Natural killer cell treated with Interleukin-12 subunit alpha and Interleukin-12 subunit beta and Interleukin-15 and Interleukin-18, amount 100 ng/mL, for 72 hours (primary cell): ENCODE measurements at regions not wholly inside any gene's neighbourhood (a gene's known extent, or its start where the extent isn't known, plus 50 kb on each side); places are given as distances from the start of the nearest gene placed in this dataset.

ENCODE experiments used
- ATAC-seq, 2 donors: fragments of 150-1000 bp; cut with Tn5 transposase in 1 of 2; sonication (Bioruptor Pico), chemical (Tn5 transposase) in 1 of 2; 2 replicates each; pipeline ENCODE4 v1.10.0; 2021
- DNase-seq: peaks from one replicate; pipeline ENCODE4 v3.0.0; 2022; ENCODE audit warnings: low spot score
- H3K27ac Mint-ChIP-seq, 2 donors: 1 replicate in 1 of 2; 2 replicates in 1 of 2; pipeline ENCODE4 v1.8.0; 2022; ENCODE audit warnings: mixed read lengths in 2 of 2, mild to moderate bottlenecking in 1 of 2, moderate library complexity in 1 of 2
- H3K27me3 Mint-ChIP-seq, 2 donors: 1 replicate in 1 of 2; 2 replicates in 1 of 2; pipeline ENCODE4 v1.8.0; 2022; ENCODE audit warnings: mixed read lengths in 2 of 2
- H3K36me3 Mint-ChIP-seq: one replicate; pipeline ENCODE4 v1.8.0; 2022; ENCODE audit warnings: mixed read lengths
- H3K4me1 Mint-ChIP-seq, 2 donors: 1 replicate in 1 of 2; 2 replicates in 1 of 2; pipeline ENCODE4 v1.8.0; 2022; ENCODE audit warnings: low read depth in 2 of 2, mixed read lengths in 2 of 2, mild to moderate bottlenecking in 1 of 2
- H3K4me3 Mint-ChIP-seq: one replicate; pipeline ENCODE4 v1.8.0; 2022; ENCODE audit warnings: mixed read lengths
- H3K9me3 Mint-ChIP-seq: 2 replicates; pipeline ENCODE4 v1.8.0; 2022; ENCODE audit warnings: mixed read lengths

- Mint-ChIP-seq H3K27me3 (peaks cover 33 to 34% of the 10 kb centered on the region in 2 donors), H3K4me1 (no peaks in the 10 kb centered on the region), H3K36me3 (no peaks in the 10 kb centered on the region), H3K9me3 (no peaks in the 10 kb centered on the region), H3K4me3 (no peak overlapping the region), H3K27ac (no peak overlapping the region)
- DNase-seq: no peak
- no peak for ATAC-seq
These were observed 133.4 kb downstream of the EVX1 start for GRCh38 chr7:27375958-27376357.

- peaks cover 31 to 34% of the 10 kb centered on the region in 2 donors for H3K27me3 Mint-ChIP-seq
- H3K27ac Mint-ChIP-seq: no peak overlapping the region
- H3K9me3 Mint-ChIP-seq: no peaks in the 10 kb centered on the region
- ATAC-seq (no peak), DNase-seq (no peak)
- H3K4me1 Mint-ChIP-seq: no peaks in the 10 kb centered on the region
- H3K36me3 Mint-ChIP-seq: no peaks in the 10 kb centered on the region
- H3K4me3 Mint-ChIP-seq: no peak overlapping the region
These were observed 135.4 kb downstream of the EVX1 start for GRCh38 chr7:27377988-27378387.

GRCh38 chr7:27382307-27382706 is 139.7 kb downstream of the EVX1 start:
- DNase-seq: no peak
- H3K27me3 Mint-ChIP-seq: peaks cover 28 to 29% of the 10 kb centered on the region in 2 donors
- H3K36me3 Mint-ChIP-seq: no peaks in the 10 kb centered on the region
- no peak overlapping the region for H3K4me3 Mint-ChIP-seq
- no peaks in the 10 kb centered on the region for H3K9me3 Mint-ChIP-seq
- no peak for ATAC-seq
- no peaks in the 10 kb centered on the region for H3K4me1 Mint-ChIP-seq
- H3K27ac Mint-ChIP-seq: no peak overlapping the region

GRCh38 chr7:27386581-27386980 is 144.0 kb downstream of the EVX1 start:
- no peaks in the 10 kb centered on the region for H3K9me3 Mint-ChIP-seq
- no peak overlapping the region for H3K4me3 Mint-ChIP-seq
- DNase-seq: no peak
- H3K4me1 Mint-ChIP-seq: no peaks in the 10 kb centered on the region
- peaks cover 32 to 41% of the 10 kb centered on the region in 2 donors for H3K27me3 Mint-ChIP-seq
- no peak for ATAC-seq
- no peaks in the 10 kb centered on the region for H3K36me3 Mint-ChIP-seq
- H3K27ac Mint-ChIP-seq: no peak overlapping the region

GRCh38 chr7:27387864-27388263 is 145.3 kb downstream of the EVX1 start:
- Mint-ChIP-seq H3K27me3 (peaks cover 36 to 41% of the 10 kb centered on the region in 2 donors), H3K4me3 (no peak overlapping the region), H3K27ac (no peak overlapping the region), H3K9me3 (no peaks in the 10 kb centered on the region), H3K4me1 (no peaks in the 10 kb centered on the region), H3K36me3 (no peaks in the 10 kb centered on the region)
- DNase-seq (no peak), ATAC-seq (no peak)

GRCh38 chr7:27388561-27388960 is 146.0 kb downstream of the EVX1 start:
- H3K27me3 Mint-ChIP-seq: peaks cover 35 to 42% of the 10 kb centered on the region in 2 donors
- DNase-seq: no peak
- H3K9me3 Mint-ChIP-seq: no peaks in the 10 kb centered on the region
- no peak overlapping the region for H3K4me3 Mint-ChIP-seq
- no peak overlapping the region for H3K27ac Mint-ChIP-seq
- H3K36me3 Mint-ChIP-seq: no peaks in the 10 kb centered on the region
- no peaks in the 10 kb centered on the region for H3K4me1 Mint-ChIP-seq
- ATAC-seq: no peak

- H3K36me3 Mint-ChIP-seq: no peaks in the 10 kb centered on the region
- peaks cover 40 to 50% of the 10 kb centered on the region in 2 donors for H3K27me3 Mint-ChIP-seq
- ATAC-seq (no peak), DNase-seq (no peak)
- H3K4me3 Mint-ChIP-seq: no peak overlapping the region
- no peak overlapping the region for H3K27ac Mint-ChIP-seq
- no peaks in the 10 kb centered on the region for H3K4me1 Mint-ChIP-seq
- no peaks in the 10 kb centered on the region for H3K9me3 Mint-ChIP-seq
These were observed 146.9 kb downstream of the EVX1 start for GRCh38 chr7:27389496-27389895.

- peaks cover 37 to 49% of the 10 kb centered on the region in 2 donors for H3K27me3 Mint-ChIP-seq
- DNase-seq (no peak), ATAC-seq (no peak)
- no peaks in the 10 kb centered on the region for H3K4me1 Mint-ChIP-seq
- no peak overlapping the region for H3K27ac Mint-ChIP-seq
- H3K4me3 Mint-ChIP-seq: no peak overlapping the region
- no peaks in the 10 kb centered on the region for H3K9me3 Mint-ChIP-seq
- H3K36me3 Mint-ChIP-seq: no peaks in the 10 kb centered on the region
These were observed 149.9 kb downstream of the EVX1 start for GRCh38 chr7:27392477-27392876.

GRCh38 chr7:27394871-27395270 is 152.3 kb downstream of the EVX1 start:
- Mint-ChIP-seq H3K36me3 (no peaks in the 10 kb centered on the region), H3K4me3 (no peak overlapping the region), H3K9me3 (no peaks in the 10 kb centered on the region), H3K27ac (no peak overlapping the region), H3K4me1 (no peaks in the 10 kb centered on the region), H3K27me3 (peaks cover 30 to 33% of the 10 kb centered on the region in 2 donors)
- ATAC-seq: no peak
- DNase-seq: no peak

GRCh38 chr7:27395626-27396025 is 153.0 kb downstream of the EVX1 start:
- ATAC-seq: no peak
- Mint-ChIP-seq H3K4me1 (peaks cover 0 to 5% of the 10 kb centered on the region in 2 donors), H3K27ac (no peak overlapping the region), H3K4me3 (no peak overlapping the region), H3K9me3 (no peaks in the 10 kb centered on the region), H3K36me3 (no peaks in the 10 kb centered on the region), H3K27me3 (peaks cover 30 to 33% of the 10 kb centered on the region in 2 donors)
- DNase-seq: no peak

GRCh38 chr7:27397503-27397902 is 154.9 kb downstream of the EVX1 start:
- no peaks in the 10 kb centered on the region for H3K36me3 Mint-ChIP-seq
- DNase-seq (no peak), ATAC-seq (peak in 1 of 2 donors; percentile 20)
- H3K9me3 Mint-ChIP-seq: peaks cover 4% of the 10 kb centered on the region
- peaks cover 27 to 31% of the 10 kb centered on the region in 2 donors for H3K27me3 Mint-ChIP-seq
- no peak overlapping the region for H3K27ac Mint-ChIP-seq
- H3K4me3 Mint-ChIP-seq: no peak overlapping the region
- H3K4me1 Mint-ChIP-seq: peaks cover 0 to 5% of the 10 kb centered on the region in 2 donors

- Mint-ChIP-seq H3K4me3 (no peak overlapping the region), H3K4me1 (peaks cover 0 to 5% of the 10 kb centered on the region in 2 donors), H3K27ac (no peak overlapping the region), H3K27me3 (peaks cover 19 to 27% of the 10 kb centered on the region in 2 donors), H3K9me3 (peaks cover 4% of the 10 kb centered on the region), H3K36me3 (no peaks in the 10 kb centered on the region)
- DNase-seq: no peak
- ATAC-seq: no peak
These were observed 156.2 kb downstream of the EVX1 start for GRCh38 chr7:27398851-27399250.

- peaks cover 4% of the 10 kb centered on the region for H3K9me3 Mint-ChIP-seq
- H3K4me3 Mint-ChIP-seq: no peak overlapping the region
- H3K27me3 Mint-ChIP-seq: peaks cover 16 to 22% of the 10 kb centered on the region in 2 donors
- ATAC-seq (no peak), DNase-seq (no peak)
- H3K4me1 Mint-ChIP-seq: peaks cover 0 to 5% of the 10 kb centered on the region in 2 donors
- peak overlapping the region in 1 of 2 donors; percentile 56 for H3K27ac Mint-ChIP-seq
- no peaks in the 10 kb centered on the region for H3K36me3 Mint-ChIP-seq
These were observed 157.4 kb downstream of the EVX1 start for GRCh38 chr7:27399791-27400567.

GRCh38 chr7:27405780-27406179 is 163.2 kb downstream of the EVX1 start:
- peaks cover 13 to 29% of the 10 kb centered on the region in 2 donors for H3K27me3 Mint-ChIP-seq
- H3K4me3 Mint-ChIP-seq: no peak overlapping the region
- H3K4me1 Mint-ChIP-seq: no peaks in the 10 kb centered on the region
- H3K9me3 Mint-ChIP-seq: peaks cover 4% of the 10 kb centered on the region
- H3K36me3 Mint-ChIP-seq: no peaks in the 10 kb centered on the region
- H3K27ac Mint-ChIP-seq: no peak overlapping the region
- no peak for ATAC-seq
- DNase-seq: no peak

GRCh38 chr7:27409311-27409710 is 166.7 kb downstream of the EVX1 start:
- Mint-ChIP-seq H3K4me3 (no peak overlapping the region), H3K9me3 (no peaks in the 10 kb centered on the region), H3K4me1 (no peaks in the 10 kb centered on the region), H3K27me3 (peaks cover 14 to 30% of the 10 kb centered on the region in 2 donors), H3K27ac (no peak overlapping the region), H3K36me3 (no peaks in the 10 kb centered on the region)
- ATAC-seq (no peak), DNase-seq (no peak)
